GM12878 (cell line): ENCODE measurements at regions not wholly inside any gene's neighbourhood (a gene's known extent, or its start where the extent isn't known, plus 50 kb on each side); places are given as distances from the start of the nearest gene placed in this dataset.

Source experiments
- POLR2A ChIP-seq: IDR thresholded peaks from 2 replicates; pipeline ENCODE4 v1.6.1; 2011; ENCODE audit warnings: low read depth, mild to moderate bottlenecking, low read length
- TF ChIP-seq, protein P1 (sequence below), 3 experiments: IDR thresholded peaks in 2 of 3; conservative IDR thresholded peaks in 1 of 3; 2 replicates each; pipeline ENCODE4 v1.5.1; 2011; ENCODE audit warnings: low read depth in 3 of 3, low read length in 3 of 3, mild to moderate bottlenecking in 3 of 3, control low read depth in 2 of 3, moderate library complexity in 2 of 3, inconsistent platforms in 1 of 3, mixed read lengths in 1 of 3; ENCODE audit not compliant: control insufficient read depth in 2 of 3, insufficient read depth in 1 of 3; ENCODE audit errors: extremely low read depth in 1 of 3

DNA sequence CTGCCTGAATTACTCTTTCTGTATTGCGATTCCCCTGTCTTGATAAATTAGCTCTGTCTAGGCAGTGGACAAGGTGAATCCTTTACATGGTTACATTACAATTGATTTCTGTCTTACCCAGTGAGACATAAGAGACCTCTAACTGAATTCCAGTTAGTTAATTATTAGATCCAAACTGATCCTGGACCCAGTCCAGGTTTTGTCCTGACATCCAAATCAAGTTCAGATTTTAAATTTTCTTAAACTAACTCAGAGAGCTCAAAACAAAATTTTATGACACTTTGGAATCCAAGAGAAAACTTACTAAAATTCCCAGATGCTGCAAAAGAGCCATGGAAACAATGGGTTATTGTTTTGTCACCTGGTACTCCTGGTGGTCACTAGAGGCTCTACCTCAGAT, 2166.6 kb downstream of the TP53TG3F start:
- TF ChIP-seq, protein P1, sequence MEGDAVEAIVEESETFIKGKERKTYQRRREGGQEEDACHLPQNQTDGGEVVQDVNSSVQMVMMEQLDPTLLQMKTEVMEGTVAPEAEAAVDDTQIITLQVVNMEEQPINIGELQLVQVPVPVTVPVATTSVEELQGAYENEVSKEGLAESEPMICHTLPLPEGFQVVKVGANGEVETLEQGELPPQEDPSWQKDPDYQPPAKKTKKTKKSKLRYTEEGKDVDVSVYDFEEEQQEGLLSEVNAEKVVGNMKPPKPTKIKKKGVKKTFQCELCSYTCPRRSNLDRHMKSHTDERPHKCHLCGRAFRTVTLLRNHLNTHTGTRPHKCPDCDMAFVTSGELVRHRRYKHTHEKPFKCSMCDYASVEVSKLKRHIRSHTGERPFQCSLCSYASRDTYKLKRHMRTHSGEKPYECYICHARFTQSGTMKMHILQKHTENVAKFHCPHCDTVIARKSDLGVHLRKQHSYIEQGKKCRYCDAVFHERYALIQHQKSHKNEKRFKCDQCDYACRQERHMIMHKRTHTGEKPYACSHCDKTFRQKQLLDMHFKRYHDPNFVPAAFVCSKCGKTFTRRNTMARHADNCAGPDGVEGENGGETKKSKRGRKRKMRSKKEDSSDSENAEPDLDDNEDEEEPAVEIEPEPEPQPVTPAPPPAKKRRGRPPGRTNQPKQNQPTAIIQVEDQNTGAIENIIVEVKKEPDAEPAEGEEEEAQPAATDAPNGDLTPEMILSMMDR (IDR thresholded peaks at IDR 0.05 in 2 of 3, conservative IDR thresholded peaks at IDR 0.05 in 1 of 3; ENCODE audit: control insufficient read depth in 2 of 3, extremely low read depth in 1 of 3, insufficient read depth in 1 of 3, low read depth in 3 of 3, low read length in 3 of 3), result no peak
- TF ChIP-seq POLR2A, result no peak
